GM12865 (cell line): ENCODE measurements at regions not wholly inside any gene's neighbourhood (a gene's known extent, or its start where the extent isn't known, plus 50 kb on each side); places are given as distances from the start of the nearest gene placed in this dataset.

Experiments
- DNase-seq: peaks from one replicate; pipeline ENCODE4 v3.0.0; 2010; ENCODE audit warnings: low read depth
- H3K4me3 ChIP-seq: 2 replicates; pipeline ENCODE4 v1.5.1; 2011; ENCODE audit warnings: mild to moderate bottlenecking, low read depth, low read length, control low read depth
- CTCF ChIP-seq: IDR thresholded peaks from 2 replicates; pipeline ENCODE4 v1.5.1; 2011; ENCODE audit warnings: low read length, control low read depth, low read depth, inconsistent platforms; ENCODE audit not compliant: insufficient read depth; ENCODE audit errors: missing control alignments

GRCh38 chr2:16525265-16525887 is 140.3 kb downstream of the CYRIA start:
- DNase-seq, result peak; percentile 36
- TF ChIP-seq CTCF, result peak; percentile 58
- no peak overlapping the region for H3K4me3 ChIP-seq

- no peak for TF ChIP-seq CTCF
- no peak overlapping the region for H3K4me3 ChIP-seq
- no peak for DNase-seq
These were observed 141.9 kb downstream of the CYRIA start for GRCh38 chr2:16523711-16524110.

- no peak for TF ChIP-seq CTCF
- DNase-seq, result no peak
- H3K4me3 ChIP-seq, result no peak overlapping the region
These were observed 143.4 kb downstream of the CYRIA start for GRCh38 chr2:16522031-16522831.

GRCh38 chr2:16520891-16521290 is 144.7 kb downstream of the CYRIA start:
- no peak for DNase-seq
- TF ChIP-seq CTCF, result no peak
- H3K4me3 ChIP-seq, result no peak overlapping the region

- TF ChIP-seq CTCF, result no peak
These were observed 149.9 kb downstream of the CYRIA start for GRCh38 chr2:16515696-16516095.

GRCh38 chr2:16513626-16514025 is 152.0 kb downstream of the CYRIA start:
- no peak overlapping the region for H3K4me3 ChIP-seq
- TF ChIP-seq CTCF, result no peak
- no peak for DNase-seq

More at GRCh38 chr2:16515696-16516095, 149.9 kb downstream of the CYRIA start:
- no peak for DNase-seq
- no peak overlapping the region for H3K4me3 ChIP-seq
